WERI-Rb-1 (cell line): ENCODE measurements at regions not wholly inside any gene's neighbourhood (a gene's known extent, or its start where the extent isn't known, plus 50 kb on each side); places are given as distances from the start of the nearest gene placed in this dataset.

Source experiments
- DNase-seq: peaks from one replicate; pipeline ENCODE4 v3.0.0-alpha.2; 2020
- H3K27ac ChIP-seq: fragments of 250-450 bp; sonication (Bioruptor Pico); 2 replicates; pipeline ENCODE4 v1.5.1; 2020; ENCODE audit warnings: mild to moderate bottlenecking, moderate library complexity
- H3K27me3 ChIP-seq: fragments of 250-450 bp; sonication (Bioruptor Pico); 2 replicates; pipeline ENCODE4 v1.5.1; 2021; ENCODE audit warnings: mild to moderate bottlenecking, low read depth, moderate library complexity; ENCODE audit not compliant: insufficient read depth, severe bottlenecking
- H3K36me3 ChIP-seq: fragments of 250-450 bp; sonication (Bioruptor Pico); 2 replicates; pipeline ENCODE4 v1.5.1; 2020; ENCODE audit warnings: mild to moderate bottlenecking, moderate library complexity
- H3K4me3 ChIP-seq: 2 replicates; pipeline ENCODE4 v1.5.1; 2011; ENCODE audit warnings: low read depth, mild to moderate bottlenecking, control low read depth, low read length
- H3K9me3 ChIP-seq: fragments of 250-450 bp; sonication (Bioruptor Pico); 2 replicates; pipeline ENCODE4 v1.5.1; 2021; ENCODE audit warnings: mild to moderate bottlenecking, moderate library complexity; ENCODE audit not compliant: severe bottlenecking
- TF ChIP-seq, protein P1 (sequence below): IDR thresholded peaks from 2 replicates; pipeline ENCODE4 v1.5.1; 2011; ENCODE audit warnings: low read depth, mild to moderate bottlenecking, control low read depth, inconsistent platforms, low read length

GRCh38 chr4:3651267-3651845 lies 114.8 kb upstream of the ADRA2C start:
- Histone ChIP-seq H3K27me3 (no peaks in the 10 kb centered on the region), H3K27ac (no peak overlapping the region), H3K4me3 (no peak overlapping the region), H3K36me3 (no peaks in the 10 kb centered on the region), H3K9me3 (no peaks in the 10 kb centered on the region)
- TF ChIP-seq, protein P1, sequence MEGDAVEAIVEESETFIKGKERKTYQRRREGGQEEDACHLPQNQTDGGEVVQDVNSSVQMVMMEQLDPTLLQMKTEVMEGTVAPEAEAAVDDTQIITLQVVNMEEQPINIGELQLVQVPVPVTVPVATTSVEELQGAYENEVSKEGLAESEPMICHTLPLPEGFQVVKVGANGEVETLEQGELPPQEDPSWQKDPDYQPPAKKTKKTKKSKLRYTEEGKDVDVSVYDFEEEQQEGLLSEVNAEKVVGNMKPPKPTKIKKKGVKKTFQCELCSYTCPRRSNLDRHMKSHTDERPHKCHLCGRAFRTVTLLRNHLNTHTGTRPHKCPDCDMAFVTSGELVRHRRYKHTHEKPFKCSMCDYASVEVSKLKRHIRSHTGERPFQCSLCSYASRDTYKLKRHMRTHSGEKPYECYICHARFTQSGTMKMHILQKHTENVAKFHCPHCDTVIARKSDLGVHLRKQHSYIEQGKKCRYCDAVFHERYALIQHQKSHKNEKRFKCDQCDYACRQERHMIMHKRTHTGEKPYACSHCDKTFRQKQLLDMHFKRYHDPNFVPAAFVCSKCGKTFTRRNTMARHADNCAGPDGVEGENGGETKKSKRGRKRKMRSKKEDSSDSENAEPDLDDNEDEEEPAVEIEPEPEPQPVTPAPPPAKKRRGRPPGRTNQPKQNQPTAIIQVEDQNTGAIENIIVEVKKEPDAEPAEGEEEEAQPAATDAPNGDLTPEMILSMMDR: no peak
- no peak for DNase-seq

GRCh38 chr4:3649491-3649890 lies 116.7 kb upstream of the ADRA2C start:
- DNase-seq: no peak
- Histone ChIP-seq H3K27me3 (no peaks in the 10 kb centered on the region), H3K36me3 (no peaks in the 10 kb centered on the region), H3K27ac (no peak overlapping the region), H3K9me3 (no peaks in the 10 kb centered on the region), H3K4me3 (no peak overlapping the region)
- TF ChIP-seq, protein P1: no peak

DNA sequence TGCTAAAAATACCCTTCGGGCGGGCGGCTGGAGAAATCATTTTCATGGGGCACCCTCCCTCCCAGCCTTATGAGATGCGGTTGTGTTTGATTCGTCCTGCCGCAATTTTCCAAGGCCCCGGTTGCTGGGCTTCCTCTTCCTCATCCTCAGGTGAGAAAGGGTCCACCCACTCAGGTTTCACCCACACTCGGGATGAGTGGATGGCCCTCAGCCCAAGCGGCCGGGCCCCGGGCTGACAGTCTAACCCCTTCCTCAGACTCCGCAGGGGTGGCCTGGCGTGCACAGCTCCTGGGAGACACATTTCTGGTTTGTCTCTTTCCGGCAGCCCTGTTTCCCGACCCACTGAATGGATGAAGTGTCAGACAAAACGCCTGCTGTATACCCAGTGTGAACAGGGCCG lies 116.5 kb upstream of the LRPAP1 start:
- TF ChIP-seq, protein P1: no peak
- H3K27me3 ChIP-seq: no peaks in the 10 kb centered on the region
- H3K9me3 ChIP-seq: no peaks in the 10 kb centered on the region
- DNase-seq: no peak
- H3K36me3 ChIP-seq: no peaks in the 10 kb centered on the region
- no peak overlapping the region for H3K27ac ChIP-seq
- H3K4me3 ChIP-seq: no peak overlapping the region

GRCh38 chr4:3648195-3648594 lies 116.0 kb upstream of the LRPAP1 start:
- no peak for DNase-seq
- Histone ChIP-seq H3K4me3 (no peak overlapping the region), H3K36me3 (no peaks in the 10 kb centered on the region), H3K27me3 (no peaks in the 10 kb centered on the region), H3K27ac (no peak overlapping the region), H3K9me3 (no peaks in the 10 kb centered on the region)
- TF ChIP-seq, protein P1: no peak

GRCh38 chr4:3647421-3647820 lies 115.2 kb upstream of the LRPAP1 start:
- Histone ChIP-seq H3K27me3 (no peaks in the 10 kb centered on the region), H3K27ac (no peak overlapping the region), H3K9me3 (no peaks in the 10 kb centered on the region), H3K4me3 (no peak overlapping the region), H3K36me3 (no peaks in the 10 kb centered on the region)
- TF ChIP-seq, protein P1: no peak
- DNase-seq: no peak
